NCI-H1105 (cell line): ENCODE measurements at regions not wholly inside any gene's neighbourhood (a gene's known extent, or its start where the extent isn't known, plus 50 kb on each side); places are given as distances from the start of the nearest gene placed in this dataset.

Experiments
- DNase-seq: peaks from one replicate; lab custom pipeline; 2025; lab: John Stamatoyannopoulos, UW

GRCh38 chr2:67871686-67872412 lies 191.0 kb downstream of the C1D start:
- no peak for DNase-seq

GRCh38 chr2:67872481-67872880 lies 190.3 kb downstream of the C1D start:
- no peak for DNase-seq

- no peak for DNase-seq
Observed at GRCh38 chr2:67873916-67874315, 188.9 kb downstream of the C1D start.

- no peak for DNase-seq
Observed at GRCh38 chr2:67876176-67876575, 186.6 kb downstream of the C1D start.

GRCh38 chr2:67877301-67877700 lies 185.5 kb downstream of the C1D start:
- DNase-seq = no peak

- no peak for DNase-seq
Observed at GRCh38 chr2:67878743-67879142, 184.1 kb downstream of the C1D start.

GRCh38 chr2:67879586-67880290 lies 183.1 kb downstream of the C1D start:
- DNase-seq = no peak

GRCh38 chr2:67880291-67880761 lies 182.5 kb downstream of the C1D start:
- DNase-seq = no peak

- no peak for DNase-seq
Observed at GRCh38 chr2:67881816-67882215, 181.0 kb downstream of the C1D start.

- no peak for DNase-seq
Observed at GRCh38 chr2:67883316-67884087, 179.3 kb downstream of the C1D start.

GRCh38 chr2:67888351-67889005 lies 174.3 kb downstream of the C1D start:
- DNase-seq = no peak

GRCh38 chr2:67889056-67889455 lies 173.7 kb downstream of the C1D start:
- no peak for DNase-seq

- DNase-seq = no peak
Observed at GRCh38 chr2:67891642-67892041, 171.2 kb downstream of the C1D start.

GRCh38 chr2:67892339-67892846 lies 170.4 kb downstream of the C1D start:
- no peak for DNase-seq

- DNase-seq = no peak
Observed at GRCh38 chr2:67895227-67895941, 167.4 kb downstream of the C1D start.

- no peak for DNase-seq
Observed at GRCh38 chr2:67896076-67896475, 166.7 kb downstream of the C1D start.

- no peak for DNase-seq
Observed at GRCh38 chr2:67896476-67896875, 166.3 kb downstream of the C1D start.

- no peak for DNase-seq
Observed at GRCh38 chr2:67898595-67898994, 164.2 kb downstream of the C1D start.

GRCh38 chr2:67899187-67899586 lies 163.6 kb downstream of the C1D start:
- no peak for DNase-seq

- DNase-seq = no peak
Observed at GRCh38 chr2:67900826-67901225, 162.0 kb downstream of the C1D start.

- no peak for DNase-seq
Observed at GRCh38 chr2:67904566-67904965, 158.2 kb downstream of the C1D start.
